ENCODE measurements at regions not wholly inside any gene's neighbourhood (a gene's known extent, or its start where the extent isn't known, plus 50 kb on each side); places are given as distances from the start of the nearest gene placed in this dataset.

DNA sequence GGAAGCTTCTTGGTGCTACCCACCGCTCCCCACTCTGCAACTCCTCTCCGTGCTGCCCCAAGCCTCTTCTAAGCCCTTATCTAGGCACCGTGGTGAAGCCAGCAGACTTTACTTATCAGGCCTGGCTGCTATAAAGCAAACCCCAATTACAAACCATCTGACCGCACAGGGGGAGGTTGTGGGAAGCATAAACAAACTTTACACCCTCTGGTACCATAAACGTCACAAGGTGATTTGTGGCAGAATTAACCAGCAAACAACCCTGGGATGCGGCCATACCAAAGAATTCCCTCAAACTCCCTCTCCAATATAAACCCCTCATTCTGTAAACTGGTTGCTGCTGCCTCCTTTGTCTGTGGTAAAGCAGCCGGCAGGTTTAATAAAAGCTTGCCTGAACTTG is 55.2 kb downstream of the MAGEC2 start:
- TF ChIP-seq, protein P1, sequence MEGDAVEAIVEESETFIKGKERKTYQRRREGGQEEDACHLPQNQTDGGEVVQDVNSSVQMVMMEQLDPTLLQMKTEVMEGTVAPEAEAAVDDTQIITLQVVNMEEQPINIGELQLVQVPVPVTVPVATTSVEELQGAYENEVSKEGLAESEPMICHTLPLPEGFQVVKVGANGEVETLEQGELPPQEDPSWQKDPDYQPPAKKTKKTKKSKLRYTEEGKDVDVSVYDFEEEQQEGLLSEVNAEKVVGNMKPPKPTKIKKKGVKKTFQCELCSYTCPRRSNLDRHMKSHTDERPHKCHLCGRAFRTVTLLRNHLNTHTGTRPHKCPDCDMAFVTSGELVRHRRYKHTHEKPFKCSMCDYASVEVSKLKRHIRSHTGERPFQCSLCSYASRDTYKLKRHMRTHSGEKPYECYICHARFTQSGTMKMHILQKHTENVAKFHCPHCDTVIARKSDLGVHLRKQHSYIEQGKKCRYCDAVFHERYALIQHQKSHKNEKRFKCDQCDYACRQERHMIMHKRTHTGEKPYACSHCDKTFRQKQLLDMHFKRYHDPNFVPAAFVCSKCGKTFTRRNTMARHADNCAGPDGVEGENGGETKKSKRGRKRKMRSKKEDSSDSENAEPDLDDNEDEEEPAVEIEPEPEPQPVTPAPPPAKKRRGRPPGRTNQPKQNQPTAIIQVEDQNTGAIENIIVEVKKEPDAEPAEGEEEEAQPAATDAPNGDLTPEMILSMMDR (IDR thresholded peaks at IDR 0.05), result no peak
- no peak for TF ChIP-seq POLR2A (IDR thresholded peaks at IDR 0.05)
